ENCODE measurements at regions not wholly inside any gene's neighbourhood (a gene's known extent, or its start where the extent isn't known, plus 50 kb on each side); places are given as distances from the start of the nearest gene placed in this dataset.

- H3K4me3 Mint-ChIP-seq, result no peak overlapping the region
- TF ChIP-seq FOXJ3 (CRISPR knock-in tag; IDR thresholded peaks at IDR 0.05; ENCODE audit: borderline replicate concordance), result no peak
- no peak for TF ChIP-seq IRF2 (CRISPR knock-in tag; IDR thresholded peaks at IDR 0.05; ENCODE audit: borderline replicate concordance, low read depth)
- TF ChIP-seq KAT7 (CRISPR knock-in tag; IDR thresholded peaks at IDR 0.05; ENCODE audit: borderline replicate concordance), result no peak
- TF ChIP-seq NFE2L1 (CRISPR knock-in tag; IDR thresholded peaks at IDR 0.05), result no peak
- H3K4me1 Mint-ChIP-seq, result peaks cover 18% of the 10 kb centered on the region
- H3K9me3 Mint-ChIP-seq, result no peaks in the 10 kb centered on the region
- ChIA-PET POLR2A (no interaction called here), CTCF (no interaction called here)
- H3K27ac Mint-ChIP-seq, result no peak overlapping the region
- no peak for ATAC-seq
- DNase-seq (ENCODE audit: low spot score), result no peak
- H3K36me3 Mint-ChIP-seq, result no peaks in the 10 kb centered on the region
- no peaks in the 10 kb centered on the region for H3K27me3 Mint-ChIP-seq (ENCODE audit: low read depth)
These were observed 120.6 kb upstream of the MYCN start for GRCh38 chr2:15819562-15820256.

- ChIA-PET POLR2A (no interaction called here), CTCF (no interaction called here)
- Mint-ChIP-seq H3K4me3 (no peak overlapping the region), H3K27me3 (ENCODE audit: low read depth) (no peaks in the 10 kb centered on the region), H3K27ac (no peak overlapping the region), H3K4me1 (peaks cover 13% of the 10 kb centered on the region), H3K36me3 (no peaks in the 10 kb centered on the region), H3K9me3 (no peaks in the 10 kb centered on the region)
- DNase-seq (ENCODE audit: low spot score) (no peak), ATAC-seq (no peak)
- TF ChIP-seq ARID4B (CRISPR knock-in tag; IDR thresholded peaks at IDR 0.05; ENCODE audit: borderline replicate concordance) (no peak), NR3C1 (CRISPR knock-in tag; conservative IDR thresholded peaks at IDR 0.05; ENCODE audit: low read depth) (no peak), MXD4 (CRISPR knock-in tag; IDR thresholded peaks at IDR 0.05; ENCODE audit: borderline replicate concordance) (no peak)
These were observed 120.1 kb upstream of the MYCN start for GRCh38 chr2:15820257-15820566.

GRCh38 chr2:15820927-15821326 is 119.4 kb upstream of the MYCN start:
- peaks cover 15% of the 10 kb centered on the region for H3K4me1 Mint-ChIP-seq
- H3K9me3 Mint-ChIP-seq, result no peaks in the 10 kb centered on the region
- H3K36me3 Mint-ChIP-seq, result no peaks in the 10 kb centered on the region
- no peak overlapping the region for H3K27ac Mint-ChIP-seq
- DNase-seq (ENCODE audit: low spot score), result no peak
- CTCF ChIA-PET, result no interaction called here
- ATAC-seq, result no peak
- POLR2A ChIA-PET, result no interaction called here
- TF ChIP-seq E2F4 (CRISPR knock-in tag; IDR thresholded peaks at IDR 0.05; ENCODE audit: borderline replicate concordance, low read depth) (no peak), E2F5 (CRISPR knock-in tag; IDR thresholded peaks at IDR 0.05) (no peak), ZNF317 (CRISPR knock-in tag; IDR thresholded peaks at IDR 0.05; ENCODE audit: borderline replicate concordance, low read depth) (no peak)
- H3K27me3 Mint-ChIP-seq (ENCODE audit: low read depth), result no peaks in the 10 kb centered on the region; the same call in 1 of the 2 replicates
- H3K4me3 Mint-ChIP-seq, result no peak overlapping the region

GRCh38 chr2:15822151-15823044 is 118.0 kb upstream of the MYCN start:
- TF ChIP-seq AR (CRISPR knock-in tag; IDR thresholded peaks at IDR 0.05) (no peak), E2F5 (CRISPR knock-in tag; IDR thresholded peaks at IDR 0.05) (no peak), ZNF671 (CRISPR knock-in tag; IDR thresholded peaks at IDR 0.05) (no peak)
- Mint-ChIP-seq H3K36me3 (no peaks in the 10 kb centered on the region), H3K27ac (no peak overlapping the region), H3K4me1 (peaks cover 22% of the 10 kb centered on the region), H3K9me3 (no peaks in the 10 kb centered on the region), H3K4me3 (no peak overlapping the region), H3K27me3 (ENCODE audit: low read depth) (no peaks in the 10 kb centered on the region; the same call in 1 of the 2 replicates)
- DNase-seq (ENCODE audit: low spot score) (no peak), ATAC-seq (no peak)
- ChIA-PET POLR2A (no interaction called here), CTCF (no interaction called here)
